A549 (cell line): ENCODE measurements at regions not wholly inside any gene's neighbourhood (a gene's known extent, or its start where the extent isn't known, plus 50 kb on each side); places are given as distances from the start of the nearest gene placed in this dataset.
"Not testable (repeated sequence)": the region's sequence is repeated elsewhere in the genome, so short reads cannot be mapped to it uniquely, and the experiment has no call there.

Experiments used
- ATAC-seq, 2 experiments: fragments of 200-7000 bp in 1 of 2; fragments of >200 bp in 1 of 2; cut with Nextera tagmentation in 1 of 2; cut with Tn5 transposase in 1 of 2; 3 replicates each; pipeline versions ENCODE4 v1.8.0 to v1.9.1; 2018 to 2020; ENCODE audit warnings: mild to moderate bottlenecking in 1 of 2, moderate library complexity in 1 of 2
- CTCF ChIA-PET: fragments of 300-600 bp; sonication (Branson Sonifier 250); formaldehyde crosslinking; extraction: SDS; loops from one replicate; lab custom pipeline; 2021; ENCODE audit warnings: antibody characterized with exemption, inconsistent platforms; lab: Yijun Ruan, JAX
- POLR2A ChIA-PET: fragments of 350-600 bp; formaldehyde crosslinking; extraction: SDS; loops from one replicate; lab custom pipeline; 2021; ENCODE audit warnings: antibody characterized with exemption, inconsistent platforms; lab: Yijun Ruan, JAX
- DNase-seq, 2 experiments: peaks; one replicate each; pipeline versions ENCODE4 v3.0.0 to v3.0.0-alpha.2; 2011 to 2016; ENCODE audit warnings: low read depth in 1 of 2, low spot score in 1 of 2
- FAIRE-seq: peaks from 2 replicates; lab custom pipeline; 2011; peaks lifted over from hg19 to GRCh38; lab: Jason Lieb, UNC
- H3K27ac ChIP-seq, 2 experiments: fragments of >200 bp; sonication (Bioruptor Twin); formaldehyde crosslinking; 3 replicates each; pipeline ENCODE4 v1.5.1; 2016 to 2017
- H3K4me1 ChIP-seq: fragments of >200 bp; sonication (Bioruptor Twin); formaldehyde crosslinking; 3 replicates; pipeline ENCODE4 v1.6.1; 2016
- H3K4me2 ChIP-seq: fragments of >200 bp; sonication (Bioruptor Twin); formaldehyde crosslinking; 3 replicates; pipeline ENCODE4 v1.6.1; 2016
- H3K4me3 ChIP-seq: fragments of >200 bp; sonication (Bioruptor Twin); formaldehyde crosslinking; 3 replicates; pipeline ENCODE4 v1.5.1; 2016
- H3K9me3 ChIP-seq: fragments of >200 bp; sonication (Bioruptor Twin); formaldehyde crosslinking; 3 replicates; pipeline ENCODE4 v1.6.1; 2016
- CHD4 ChIP-seq: fragments of 200-600 bp; sonication (generic); IDR thresholded peaks from 2 replicates; pipeline ENCODE4 v1.6.1; 2016; ENCODE audit warnings: antibody characterized with exemption, mild to moderate bottlenecking, borderline replicate concordance
- EHF ChIP-seq: fragments of 250-450 bp; sonication (Bioruptor Pico); IDR thresholded peaks from 2 replicates; pipeline ENCODE4 v1.5.0; 2020; ENCODE audit warnings: mild to moderate bottlenecking
- FOSL2 ChIP-seq, 2 experiments: fragments of 450-650 bp in 1 of 2; fragments of >200 bp in 1 of 2; sonication (Bioruptor Twin) in 1 of 2; formaldehyde crosslinking; IDR thresholded peaks; 2 replicates each; pipeline versions ENCODE4 v1.5.0 to v1.6.1; 2016 to 2020; ENCODE audit warnings: mild to moderate bottlenecking in 1 of 2, moderate library complexity in 1 of 2
- GATA3 ChIP-seq: IDR thresholded peaks from 2 replicates; pipeline ENCODE4 v1.6.1; 2012; ENCODE audit warnings: borderline replicate concordance
- HOXA7 ChIP-seq: fragments of 250-450 bp; sonication (Bioruptor Pico); IDR thresholded peaks from 2 replicates; pipeline ENCODE4 v1.5.0; 2020; ENCODE audit warnings: mild to moderate bottlenecking, moderate library complexity
- HOXB5 ChIP-seq: fragments of 250-450 bp; sonication (Bioruptor Pico); IDR thresholded peaks from 2 replicates; pipeline ENCODE4 v1.5.0; 2020; ENCODE audit warnings: mild to moderate bottlenecking, moderate library complexity
- JUN ChIP-seq, 2 experiments: fragments of >200 bp; sonication (Bioruptor Twin); formaldehyde crosslinking; IDR thresholded peaks; 2 replicates in 1 of 2; 3 replicates in 1 of 2; pipeline ENCODE4 v1.6.1; 2016 to 2017
- JUNB ChIP-seq: fragments of >200 bp; sonication (Bioruptor Twin); formaldehyde crosslinking; IDR thresholded peaks from 2 replicates; pipeline ENCODE4 v1.6.1; 2016
- KDM1A ChIP-seq: fragments of 200-600 bp; sonication (generic); IDR thresholded peaks from 2 replicates; pipeline ENCODE4 v1.6.1; 2016; ENCODE audit warnings: low read depth, mild to moderate bottlenecking
- MAFK ChIP-seq: fragments of 450-650 bp; IDR thresholded peaks from 2 replicates; pipeline ENCODE4 v1.6.1; 2014; ENCODE audit not compliant: partially characterized antibody
- MAZ ChIP-seq: fragments of 150-350 bp; IDR thresholded peaks from 2 replicates; pipeline ENCODE4 v1.6.1; 2014; ENCODE audit warnings: antibody characterized with exemption, low read depth, low read length, borderline replicate concordance
- NPAS2 ChIP-seq: fragments of 250-450 bp; sonication (Bioruptor Pico); IDR thresholded peaks from 2 replicates; pipeline ENCODE4 v1.8.0; 2022; ENCODE audit warnings: mild to moderate bottlenecking, moderate library complexity, borderline replicate concordance
- POLR2AphosphoS2 ChIP-seq: conservative IDR thresholded peaks from 2 replicates; pipeline ENCODE4 v1.6.1; 2012; ENCODE audit warnings: low read length, improper control_type of control experiment, inconsistent platforms
- RARB ChIP-seq: fragments of 250-450 bp; sonication (Bioruptor Pico); IDR thresholded peaks from 2 replicates; pipeline ENCODE4 v1.8.0; 2021; ENCODE audit warnings: mild to moderate bottlenecking, moderate library complexity
- ZNF302 ChIP-seq: fragments of 250-450 bp; sonication (Bioruptor Pico); IDR thresholded peaks from 2 replicates; pipeline ENCODE4 v1.9.0; 2021; ENCODE audit warnings: inconsistent platforms, mild to moderate bottlenecking, moderate library complexity
- WGBS: methylation state at CpG from one replicate; pipeline ENCODE4 v1.1.6; 2017; ENCODE audit errors: missing lambda C conversion rate; 5-methylcytosine and 5-hydroxymethylcytosine counted together
- TF ChIP-seq, protein P1 (sequence below): fragments of 250-450 bp; sonication (Bioruptor Pico); IDR thresholded peaks from 2 replicates; pipeline ENCODE4 v1.5.0; 2020; ENCODE audit warnings: low read depth, mild to moderate bottlenecking, moderate library complexity
- TF ChIP-seq, protein P2 (sequence below): fragments of 250-450 bp; sonication (Bioruptor Pico); IDR thresholded peaks from 2 replicates; pipeline ENCODE4 v1.5.0; 2021; ENCODE audit warnings: mild to moderate bottlenecking, moderate library complexity, borderline replicate concordance

GRCh38 chr5:17062741-17063140 is 126.7 kb upstream of the MYO10 start:
- Histone ChIP-seq H3K4me1 (peaks cover 25% of the 10 kb centered on the region), H3K4me2 (peak overlapping the region; percentile 81; the same call in 2 of the 3 replicates), H3K27ac (peak overlapping the region; percentile 80 to 89; a peak in 4 of 6 replicates)
- peak; percentile 58 for TF ChIP-seq MAFK
- not testable (repeated sequence) for ATAC-seq, H3K9me3 ChIP-seq, H3K4me3 ChIP-seq, FAIRE-seq
- ChIA-PET POLR2A (interaction anchor here (2.7 kb wide), 1 partner anchor 127 kb away, joined by 15 read pairs; the partner anchor contains the start of gene MYO10), CTCF (interaction anchor here (0.6 to 4.4 kb wide), 38 partner anchors 8 to 273 kb away, joined by 3 to 26 read pairs (median 4); partner anchors contain the start of gene MYO10)
- DNase-seq, result peak in 1 of 2 experiments; percentile 64
- WGBS, result 96% methylated on average over 4 of the region's 4 CpGs

DNA sequence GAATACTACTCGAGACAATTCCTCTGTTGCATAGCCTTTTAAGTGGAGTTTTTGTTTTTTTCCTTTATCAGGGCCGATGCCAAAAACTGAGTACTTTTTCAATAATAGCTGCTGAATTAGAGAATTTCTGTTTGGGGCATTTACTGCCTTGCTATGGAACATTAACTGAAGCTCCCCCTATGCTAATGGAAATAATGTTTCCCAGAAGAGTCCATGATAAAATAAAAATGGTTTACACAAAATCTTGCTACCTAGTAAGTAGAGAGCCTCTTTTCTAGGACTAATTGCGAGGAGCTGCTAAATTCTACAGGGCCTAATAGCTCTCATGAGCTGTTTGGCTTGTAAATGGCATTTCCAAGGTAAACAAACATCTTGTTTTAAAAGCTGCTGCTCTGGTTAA is 128.2 kb upstream of the MYO10 start:
- peaks cover 11% of the 10 kb centered on the region; the same call in 2 of the 3 replicates for H3K4me1 ChIP-seq
- WGBS, result 69% methylated on average over 3 of the region's 3 CpGs
- ChIA-PET POLR2A (interaction anchor here (1.5 kb wide), 1 partner anchor 128 kb away, joined by 5 read pairs; the partner anchor contains the start of gene MYO10), CTCF (interaction anchor here (0.6 to 1.6 kb wide), 4 partner anchors 12 to 68 kb away, joined by 3 to 7 read pairs (median 4); no protein-coding TSS in a partner anchor)
- FAIRE-seq (no peak), DNase-seq (no peak), ATAC-seq (no peak)
- TF ChIP-seq RARB (CRISPR knock-in tag) (no peak), ZNF302 (CRISPR knock-in tag) (no peak), JUN (IDR thresholded peaks at IDR 0.05) (no peak)
- H3K9me3 ChIP-seq, result no peaks in the 10 kb centered on the region
- peak overlapping the region; percentile 16; the same call in 1 of the 3 replicates for H3K4me2 ChIP-seq
- no peak overlapping the region for H3K4me3 ChIP-seq
- H3K27ac ChIP-seq, result peak overlapping the region in 1 of 2 experiments; percentile 20; a peak in 1 of 6 replicates

- WGBS, result 91% methylated on average over 3 of the region's 3 CpGs
- ChIA-PET CTCF (interaction anchor here (1.3 kb wide), 1 partner anchor 67 kb away, joined by 4 read pairs; no protein-coding TSS in a partner anchor), POLR2A (no interaction called here)
Observed at GRCh38 chr5:17065458-17065857, 129.4 kb upstream of the MYO10 start.

DNA sequence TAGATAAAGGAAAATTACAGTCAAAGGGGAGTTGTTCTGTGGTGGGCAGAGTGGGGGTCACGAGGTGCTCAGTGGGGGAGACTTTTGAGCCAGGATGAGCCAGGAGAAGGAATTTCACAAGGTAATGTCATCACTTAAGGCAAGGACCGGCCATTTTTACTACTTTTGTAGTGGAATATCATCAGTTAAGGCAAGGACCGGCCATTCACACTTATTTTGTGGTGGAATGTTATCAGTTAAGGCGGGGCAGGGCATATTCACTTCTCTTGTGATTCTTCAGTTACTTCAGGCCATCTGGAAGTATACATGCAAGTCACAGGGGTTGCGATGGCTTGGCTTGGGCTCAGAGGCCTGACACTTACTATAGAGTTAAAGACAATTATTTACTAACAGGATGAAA is 129.9 kb upstream of the MYO10 start:
- Histone ChIP-seq H3K4me1 (peaks cover 26% of the 10 kb centered on the region), H3K27ac (0 out of 6 replicates have a peak overlapping the region, but pooled peaks of 1 of the 2 experiments have one; percentile 22)
- DNase-seq, ATAC-seq, H3K4me3 ChIP-seq, H3K9me3 ChIP-seq, FAIRE-seq, POLR2A ChIA-PET, H3K4me2 ChIP-seq: not testable (repeated sequence)
- CTCF ChIA-PET, result interaction anchor here (1.3 kb wide), 1 partner anchor 67 kb away, joined by 4 read pairs; no protein-coding TSS in a partner anchor
- 85% methylated on average over 5 of the region's 5 CpGs for WGBS

More at GRCh38 chr5:17065458-17065857, 129.4 kb upstream of the MYO10 start:
- no peak overlapping the region for H3K4me2 ChIP-seq
- FAIRE-seq (no peak), DNase-seq (no peak), ATAC-seq (no peak)
- TF ChIP-seq GATA3, result no peak
- TF ChIP-seq MAFK, result no peak
- TF ChIP-seq JUNB, result no peak
- peaks cover 22% of the 10 kb centered on the region for H3K4me1 ChIP-seq
- H3K9me3 ChIP-seq, result no peaks in the 10 kb centered on the region
- peak overlapping the region in 1 of 2 experiments; percentile 30; a peak in 1 of 6 replicates for H3K27ac ChIP-seq
- H3K4me3 ChIP-seq, result no peak overlapping the region

DNA sequence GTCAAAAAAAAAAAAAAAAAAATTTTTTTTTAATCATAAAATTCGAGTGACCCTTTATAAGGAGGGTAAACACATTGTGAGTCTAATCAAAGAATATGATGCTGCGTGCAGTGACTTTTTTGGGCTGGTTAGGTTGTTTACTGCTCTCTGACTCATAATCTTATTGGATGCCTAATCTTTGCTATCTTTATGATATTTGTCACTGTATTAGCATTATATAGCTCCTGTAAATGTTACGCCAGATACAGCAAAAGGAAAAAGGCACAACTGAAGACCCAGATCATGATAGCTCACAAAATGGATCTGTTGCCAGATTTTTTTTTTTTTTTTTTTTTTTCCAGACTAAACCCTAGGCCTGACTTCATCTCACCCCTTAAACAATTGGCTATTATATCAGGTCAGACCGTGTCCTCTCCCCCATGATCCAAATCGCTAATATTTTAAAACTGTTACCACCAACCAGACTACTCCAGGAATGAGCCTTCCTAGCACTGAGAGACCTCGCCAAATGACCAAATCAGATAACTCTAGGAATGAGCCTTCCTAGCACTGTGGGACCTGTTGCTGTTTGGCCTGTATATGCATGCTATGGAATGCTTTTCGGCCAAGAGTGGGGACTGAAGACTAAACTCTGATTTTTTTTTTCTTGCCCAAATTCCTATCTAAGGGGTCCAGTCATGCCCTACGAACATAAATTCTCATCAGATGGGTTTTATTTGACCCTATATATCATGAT is 131.7 kb upstream of the MYO10 start:
- H3K27ac ChIP-seq, result 0 out of 6 replicates have a peak overlapping the region, but pooled peaks of 1 of the 2 experiments have one; percentile 29
- CTCF ChIA-PET, result interaction anchor here (0.6 to 0.9 kb wide), 3 partner anchors 12 to 214 kb away, joined by 3 read pairs; no protein-coding TSS in a partner anchor
- no peak overlapping the region for H3K4me3 ChIP-seq
- no peaks in the 10 kb centered on the region for H3K9me3 ChIP-seq
- POLR2A ChIA-PET, result interaction anchor here (1.3 kb wide), 1 partner anchor 132 kb away, joined by 4 read pairs; the partner anchor contains the start of gene MYO10
- H3K4me1 ChIP-seq, result peaks cover 22% of the 10 kb centered on the region
- no peak overlapping the region for H3K4me2 ChIP-seq
- no peak for DNase-seq
- TF ChIP-seq POLR2AphosphoS2 (no peak), HOXB5 (no peak), EHF (no peak), CHD4 (no peak), KDM1A (no peak), FOSL2 (IDR thresholded peaks at IDR 0.05) (no peak), FOSL2 (CRISPR knock-in tag; IDR thresholded peaks at IDR 0.05) (no peak), ZNF302 (CRISPR knock-in tag) (no peak), HOXA7 (no peak), NPAS2 (CRISPR knock-in tag) (no peak), MAZ (no peak)
- TF ChIP-seq, protein P1, sequence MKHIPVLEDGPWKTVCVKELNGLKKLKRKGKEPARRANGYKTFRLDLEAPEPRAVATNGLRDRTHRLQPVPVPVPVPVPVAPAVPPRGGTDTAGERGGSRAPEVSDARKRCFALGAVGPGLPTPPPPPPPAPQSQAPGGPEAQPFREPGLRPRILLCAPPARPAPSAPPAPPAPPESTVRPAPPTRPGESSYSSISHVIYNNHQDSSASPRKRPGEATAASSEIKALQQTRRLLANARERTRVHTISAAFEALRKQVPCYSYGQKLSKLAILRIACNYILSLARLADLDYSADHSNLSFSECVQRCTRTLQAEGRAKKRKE (CRISPR knock-in tag), result no peak
- TF ChIP-seq, protein P2, sequence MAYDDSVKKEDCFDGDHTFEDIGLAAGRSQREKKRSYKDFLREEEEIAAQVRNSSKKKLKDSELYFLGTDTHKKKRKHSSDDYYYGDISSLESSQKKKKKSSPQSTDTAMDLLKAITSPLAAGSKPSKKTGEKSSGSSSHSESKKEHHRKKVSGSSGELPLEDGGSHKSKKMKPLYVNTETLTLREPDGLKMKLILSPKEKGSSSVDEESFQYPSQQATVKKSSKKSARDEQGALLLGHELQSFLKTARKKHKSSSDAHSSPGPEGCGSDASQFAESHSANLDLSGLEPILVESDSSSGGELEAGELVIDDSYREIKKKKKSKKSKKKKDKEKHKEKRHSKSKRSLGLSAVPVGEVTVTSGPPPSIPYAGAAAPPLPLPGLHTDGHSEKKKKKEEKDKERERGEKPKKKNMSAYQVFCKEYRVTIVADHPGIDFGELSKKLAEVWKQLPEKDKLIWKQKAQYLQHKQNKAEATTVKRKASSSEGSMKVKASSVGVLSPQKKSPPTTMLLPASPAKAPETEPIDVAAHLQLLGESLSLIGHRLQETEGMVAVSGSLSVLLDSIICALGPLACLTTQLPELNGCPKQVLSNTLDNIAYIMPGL, result no peak
- TF ChIP-seq, all 56 proteins: peak for 0
- 77% methylated on average over 8 of the region's 8 CpGs for WGBS
- no peak for ATAC-seq
- FAIRE-seq, result no peak
